ENCODE measurements at regions not wholly inside any gene's neighbourhood (a gene's known extent, or its start where the extent isn't known, plus 50 kb on each side); places are given as distances from the start of the nearest gene placed in this dataset.

DNA sequence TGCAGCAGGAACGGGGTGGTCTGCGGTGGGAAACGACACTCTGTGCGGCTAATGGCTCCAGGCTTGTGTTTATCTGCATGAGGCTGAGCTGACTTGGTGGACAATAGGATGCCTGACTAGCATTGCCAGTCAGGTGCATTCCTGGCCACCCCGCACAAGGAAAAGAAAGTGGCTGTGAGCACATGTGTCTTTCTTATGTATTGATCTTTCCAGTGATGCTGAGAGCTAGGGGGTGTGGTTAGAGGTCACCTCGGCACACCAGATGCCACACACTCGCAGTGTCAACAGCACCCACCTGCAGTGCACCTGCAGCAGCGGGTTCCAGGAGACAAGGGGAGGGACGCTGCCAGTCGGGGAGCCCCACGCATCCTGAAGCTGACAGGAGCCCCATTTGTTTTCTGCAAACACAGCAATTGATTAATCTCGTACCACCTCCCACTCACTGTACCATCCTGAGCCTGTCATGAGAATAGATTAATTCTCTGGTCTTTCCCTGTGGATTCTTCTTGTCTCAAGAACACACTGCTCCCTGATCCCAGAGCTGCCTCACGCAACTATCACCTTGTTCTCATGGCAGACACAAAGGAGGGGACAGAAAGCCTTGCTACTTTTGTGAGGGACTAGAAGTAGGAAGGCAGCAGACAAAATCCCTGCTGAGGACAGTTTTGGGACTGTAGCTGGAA, 251.7 kb upstream of the WWC1 start:
- TF ChIP-seq CTCF (conservative IDR thresholded peaks at IDR 0.05), result no peak
- Mint-ChIP-seq H3K36me3 (ENCODE audit: low read depth) (no peaks in the 10 kb centered on the region), H3K4me1 (peaks cover 21% of the 10 kb centered on the region), H3K27me3 (ENCODE audit: insufficient read depth) (peaks cover 35% of the 10 kb centered on the region), H3K4me3 (no peak overlapping the region), H3K9me3 (no peaks in the 10 kb centered on the region), H3K27ac (no peak overlapping the region)
- no peak for DNase-seq
- Histone ChIP-seq H3K27ac (ENCODE audit: low read depth, low read length) (no peak overlapping the region), H3K27me3 (ENCODE audit: control insufficient read depth, insufficient read depth, low read length, poor library complexity, severe bottlenecking) (no peaks in the 10 kb centered on the region), H3K9me3 (ENCODE audit: control insufficient read depth, low read length) (peaks cover 5% of the 10 kb centered on the region), H3K9ac (ENCODE audit: extremely low read depth, low read length, poor library complexity, severe bottlenecking) (no peak overlapping the region), H3K36me3 (ENCODE audit: control insufficient read depth, insufficient read depth, low read length) (no peaks in the 10 kb centered on the region), H3K4me1 (ENCODE audit: control insufficient read depth, insufficient read depth, low read length) (peaks cover 4% of the 10 kb centered on the region), H3K4me3 (ENCODE audit: low read length) (no peak overlapping the region)
- WGBS, 2 experiments (ENCODE audit: insufficient coverage in 1 of 2, insufficient read length in 1 of 2), result 86 to 89% methylated on average over 8 to 13 of the region's 13 CpGs

GRCh38 chr5:168041583-168041982, 249.9 kb upstream of the WWC1 start:
- H3K9me3 Mint-ChIP-seq, result no peaks in the 10 kb centered on the region
- WGBS, 2 experiments (ENCODE audit: insufficient coverage in 1 of 2, insufficient read length in 1 of 2), result 92% methylated on average over 2 of the region's 2 CpGs
- no peak overlapping the region for H3K27ac ChIP-seq (ENCODE audit: low read depth, low read length)
- H3K36me3 Mint-ChIP-seq (ENCODE audit: low read depth), result no peaks in the 10 kb centered on the region
- peaks cover 10% of the 10 kb centered on the region for H3K4me1 ChIP-seq (ENCODE audit: control insufficient read depth, insufficient read depth, low read length)
- H3K4me1 Mint-ChIP-seq, result peaks cover 31% of the 10 kb centered on the region
- no peak overlapping the region for H3K4me3 Mint-ChIP-seq
- no peaks in the 10 kb centered on the region for H3K36me3 ChIP-seq (ENCODE audit: control insufficient read depth, insufficient read depth, low read length)
- H3K9me3 ChIP-seq (ENCODE audit: control insufficient read depth, low read length), result peaks cover 5% of the 10 kb centered on the region
- H3K4me3 ChIP-seq (ENCODE audit: low read length), result no peak overlapping the region
- H3K27me3 ChIP-seq (ENCODE audit: control insufficient read depth, insufficient read depth, low read length, poor library complexity, severe bottlenecking), result peaks cover 9% of the 10 kb centered on the region
- no peak for DNase-seq
- no peak overlapping the region for H3K9ac ChIP-seq (ENCODE audit: extremely low read depth, low read length, poor library complexity, severe bottlenecking)
- H3K27ac Mint-ChIP-seq, result no peak overlapping the region
- H3K27me3 Mint-ChIP-seq (ENCODE audit: insufficient read depth), result peaks cover 53% of the 10 kb centered on the region
- no peak for TF ChIP-seq CTCF (conservative IDR thresholded peaks at IDR 0.05)

GRCh38 chr5:168042284-168043068, 249.0 kb upstream of the WWC1 start:
- peaks cover 16% of the 10 kb centered on the region for H3K4me1 ChIP-seq (ENCODE audit: control insufficient read depth, insufficient read depth, low read length)
- peaks cover 61% of the 10 kb centered on the region for H3K27me3 Mint-ChIP-seq (ENCODE audit: insufficient read depth)
- no peak for TF ChIP-seq CTCF (conservative IDR thresholded peaks at IDR 0.05)
- H3K9me3 Mint-ChIP-seq, result no peaks in the 10 kb centered on the region
- H3K9ac ChIP-seq (ENCODE audit: extremely low read depth, low read length, poor library complexity, severe bottlenecking), result no peak overlapping the region
- no peak overlapping the region for H3K27ac ChIP-seq (ENCODE audit: low read depth, low read length)
- H3K4me3 Mint-ChIP-seq, result no peak overlapping the region
- WGBS, 2 experiments (ENCODE audit: insufficient coverage in 1 of 2, insufficient read length in 1 of 2), result 72 to 90% methylated on average over 10 to 12 of the region's 12 CpGs
- DNase-seq, result no peak
- no peak overlapping the region for H3K4me3 ChIP-seq (ENCODE audit: low read length)
- peaks cover 14% of the 10 kb centered on the region for H3K27me3 ChIP-seq (ENCODE audit: control insufficient read depth, insufficient read depth, low read length, poor library complexity, severe bottlenecking)
- peaks cover 5% of the 10 kb centered on the region for H3K9me3 ChIP-seq (ENCODE audit: control insufficient read depth, low read length)
- H3K36me3 ChIP-seq (ENCODE audit: control insufficient read depth, insufficient read depth, low read length), result no peaks in the 10 kb centered on the region
- H3K36me3 Mint-ChIP-seq (ENCODE audit: low read depth), result no peaks in the 10 kb centered on the region
- H3K4me1 Mint-ChIP-seq, result peaks cover 36% of the 10 kb centered on the region
- no peak overlapping the region for H3K27ac Mint-ChIP-seq

Data from endodermal cell (in vitro differentiated cells).